Stimulated activated CD4-positive, alpha-beta T cell treated with anti-CD3 and anti-CD28 coated beads, Interleukin-1b, Interleukin-23, amount 100 ng/mL, for 4 hours (primary cell): ENCODE measurements at regions not wholly inside any gene's neighbourhood (a gene's known extent, or its start where the extent isn't known, plus 50 kb on each side); places are given as distances from the start of the nearest gene placed in this dataset.
"Not testable (repeated sequence)": the region's sequence is repeated elsewhere in the genome, so short reads cannot be mapped to it uniquely, and the experiment has no call there.

Experiments
- DNase-seq, 2 donors: peaks; one replicate each; pipeline ENCODE4 v3.0.0-alpha.2; 2020; ENCODE audit warnings: low read depth in 2 of 2

GRCh38 chr22:48778308-48779195 lies 1049.1 kb downstream of the BRD1 start:
- DNase-seq, result no peak

DNA sequence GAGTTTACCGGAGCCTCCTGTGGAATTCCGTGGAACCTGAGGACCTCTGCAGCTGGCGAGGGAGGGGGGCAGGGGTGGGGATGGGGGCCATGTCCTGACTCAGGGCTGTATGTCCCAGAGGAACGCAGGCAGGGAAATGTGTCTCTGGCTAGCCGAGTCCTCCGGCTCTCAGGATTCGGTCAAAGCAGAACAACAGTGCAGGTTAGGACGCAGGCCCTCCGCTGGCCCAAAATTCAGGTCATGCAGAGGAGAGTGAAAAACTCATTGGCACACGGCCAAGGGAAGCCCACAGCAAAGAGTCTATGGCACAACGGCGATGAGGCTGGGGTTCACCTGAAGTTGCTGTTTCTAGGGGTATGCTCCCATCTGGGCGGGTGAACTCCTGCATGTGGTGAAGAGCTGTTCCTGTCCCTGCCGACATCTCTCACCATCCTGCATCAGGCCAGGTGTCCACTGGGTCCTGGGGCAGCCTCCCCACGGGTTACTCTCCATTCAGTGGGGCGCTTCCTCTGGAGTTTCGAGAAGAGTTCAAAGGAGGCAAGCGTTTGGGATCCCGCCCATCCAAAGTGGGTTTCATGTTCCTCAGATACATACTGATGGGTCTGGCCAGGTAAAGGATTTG lies 1055.3 kb downstream of the BRD1 start:
- no peak for DNase-seq

DNA sequence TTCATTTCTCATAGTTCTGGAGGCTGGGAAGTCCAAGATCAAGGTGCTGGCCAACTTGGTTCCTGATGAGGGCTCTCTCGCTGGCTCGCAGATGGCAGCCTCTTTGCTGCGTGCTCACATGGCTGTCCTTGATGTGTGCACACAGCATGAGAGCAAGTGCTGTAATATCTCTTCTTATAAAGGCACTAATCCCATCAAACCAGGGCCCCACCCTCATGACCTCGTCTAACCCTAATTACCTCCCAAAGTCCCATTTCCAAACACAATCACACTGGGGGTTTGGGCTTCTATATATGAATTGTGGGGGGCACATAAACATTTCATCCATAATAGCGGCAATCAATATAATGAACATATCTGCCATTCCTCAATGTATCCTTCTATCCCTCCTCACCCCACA lies 1062.1 kb downstream of the BRD1 start:
- DNase-seq, result no peak

GRCh38 chr22:48761546-48761945 lies 1066.1 kb downstream of the BRD1 start:
- no peak for DNase-seq

GRCh38 chr22:48760481-48761390 lies 1066.9 kb downstream of the BRD1 start:
- no peak for DNase-seq

DNA sequence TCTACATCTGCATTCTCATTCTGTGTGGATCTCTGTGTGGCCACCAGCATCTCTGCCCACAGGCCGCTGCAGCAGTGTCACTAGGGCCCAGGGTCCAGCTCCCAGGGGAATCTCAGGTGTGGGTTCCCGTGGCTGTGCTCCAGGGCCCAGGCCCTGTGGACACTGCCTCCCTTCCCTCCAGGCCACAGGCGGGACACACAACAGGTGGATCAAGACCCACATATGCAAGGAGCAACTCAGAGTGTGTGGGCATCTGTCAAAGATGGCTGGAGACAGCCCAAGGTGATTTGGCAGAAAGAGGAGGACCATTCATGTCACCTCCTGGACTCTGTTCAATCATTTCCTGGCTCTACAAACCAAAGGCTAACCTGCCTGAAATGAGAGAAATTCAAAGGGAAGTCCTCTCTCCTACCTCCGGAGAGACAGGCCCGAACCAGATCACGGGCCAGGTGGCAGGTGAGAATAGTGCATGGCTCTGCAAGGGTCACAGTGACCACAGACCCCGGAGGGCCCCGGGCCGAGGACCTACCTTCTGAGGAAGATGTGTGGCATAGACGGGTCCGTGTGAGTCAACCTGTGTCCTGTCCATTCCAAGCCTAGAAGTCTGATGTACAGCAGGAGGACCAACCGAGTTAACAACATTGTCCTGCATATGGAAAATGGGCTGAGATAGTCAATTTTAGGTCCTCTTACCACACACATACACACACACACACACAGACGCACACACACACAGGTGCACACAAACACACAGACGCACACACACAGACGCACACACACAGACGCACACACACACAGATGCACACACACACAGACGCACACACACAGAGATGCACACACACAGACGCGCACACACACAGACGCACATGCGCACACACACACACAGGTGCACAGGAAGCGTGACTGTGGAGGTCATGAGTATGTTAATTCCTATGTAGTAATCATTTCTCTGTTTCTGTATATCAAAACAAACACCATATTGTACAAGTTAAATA lies 1068.5 kb downstream of the BRD1 start:
- no peak for DNase-seq

GRCh38 chr22:48757985-48758561 lies 1069.6 kb downstream of the BRD1 start:
- DNase-seq, result no peak

- no peak for DNase-seq
These were observed 1070.1 kb downstream of the BRD1 start for GRCh38 chr22:48757581-48757980.

DNA sequence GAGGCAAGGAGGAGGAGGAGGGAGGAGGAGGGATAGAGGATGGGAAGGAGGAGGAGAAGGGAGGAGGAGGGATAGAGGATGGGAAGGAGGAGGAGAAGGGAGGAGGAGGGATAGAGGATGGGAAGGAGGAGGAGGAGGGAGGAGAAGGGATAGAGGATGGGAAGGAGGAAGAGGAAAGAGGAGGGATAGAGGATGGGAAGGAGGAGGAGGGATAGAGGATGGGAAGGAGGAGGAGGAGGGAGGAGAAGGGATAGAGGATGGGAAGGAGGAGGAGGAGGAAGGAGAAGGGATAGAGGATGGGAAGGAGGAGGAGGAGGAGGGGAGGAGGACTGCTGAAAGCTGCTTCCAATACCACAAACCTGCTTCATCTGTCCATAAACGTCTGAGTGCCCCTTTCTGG lies 1070.5 kb downstream of the BRD1 start:
- not testable (repeated sequence) for DNase-seq

DNA sequence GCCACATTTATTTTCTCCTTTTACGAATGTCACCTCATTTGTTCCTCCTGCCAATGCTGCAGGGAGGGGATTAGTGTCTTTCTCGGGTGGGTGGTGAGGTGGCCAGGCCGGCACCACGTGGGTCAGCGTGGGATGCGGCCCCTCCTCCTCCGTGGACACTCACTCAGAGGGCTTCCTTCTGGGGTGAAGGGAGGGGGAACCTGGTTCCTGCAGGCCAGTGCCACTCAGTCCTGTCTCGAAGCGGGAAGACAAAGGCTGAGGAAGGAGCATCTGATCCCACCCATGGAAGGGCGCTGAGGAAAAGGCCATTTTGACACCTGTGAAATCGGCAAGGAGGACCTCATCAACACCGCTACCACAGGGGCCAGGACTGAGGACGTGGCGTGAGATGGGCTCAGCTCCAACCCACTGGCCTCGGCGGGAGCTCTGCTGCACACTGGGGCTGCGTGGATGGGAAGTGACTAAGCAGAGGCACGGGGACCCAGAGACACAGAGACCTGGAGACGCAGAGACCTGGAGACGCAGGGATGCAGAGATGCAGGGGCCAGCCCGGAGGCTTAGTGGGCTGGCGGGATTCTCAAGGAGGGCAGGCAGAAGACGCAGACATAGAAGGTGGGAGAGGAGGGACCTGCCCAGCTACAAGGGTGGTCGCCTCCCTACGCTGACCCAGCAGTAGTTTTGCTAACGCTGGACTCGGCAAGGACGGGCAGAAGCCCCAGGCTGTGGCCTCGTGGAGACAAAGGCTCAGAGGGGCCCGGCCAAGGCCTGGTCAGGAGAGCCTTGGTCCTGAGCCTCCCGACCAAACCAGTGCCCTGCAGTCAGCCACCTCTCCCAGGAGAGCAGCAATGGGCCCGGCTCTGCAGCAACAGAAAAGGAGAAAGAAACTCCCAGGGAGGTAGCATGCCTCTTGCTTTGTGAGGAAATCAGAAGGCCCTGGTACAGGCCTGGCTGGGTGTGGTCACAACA lies 1071.2 kb downstream of the BRD1 start:
- DNase-seq, result no peak

GRCh38 chr22:48755059-48755949 lies 1072.4 kb downstream of the BRD1 start:
- no peak for DNase-seq

DNA sequence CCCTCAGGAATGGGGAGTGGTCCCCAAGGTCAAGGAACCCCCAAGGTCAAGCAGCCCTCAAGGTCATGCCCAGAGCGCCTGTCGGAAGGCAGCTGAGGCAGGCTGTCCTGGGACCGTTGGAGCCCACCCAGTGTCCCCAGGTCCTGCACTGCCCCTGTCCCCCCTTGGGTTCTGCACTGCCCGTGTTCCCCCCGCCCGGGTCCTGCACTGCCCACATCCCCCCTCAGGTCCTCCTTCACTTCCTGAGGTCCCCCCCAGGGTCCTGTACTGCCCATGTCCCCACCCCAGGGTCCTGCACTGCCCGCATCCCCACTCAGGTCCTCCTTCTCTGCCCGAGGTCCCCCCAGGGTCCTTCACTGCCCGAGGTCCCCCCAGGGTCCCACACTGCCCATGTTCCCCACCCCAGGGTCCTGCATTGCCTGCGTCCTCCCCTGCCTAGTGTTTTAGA lies 1073.0 kb downstream of the BRD1 start:
- DNase-seq, result no peak

GRCh38 chr22:48753752-48754517 lies 1073.7 kb downstream of the BRD1 start:
- no peak for DNase-seq

DNA sequence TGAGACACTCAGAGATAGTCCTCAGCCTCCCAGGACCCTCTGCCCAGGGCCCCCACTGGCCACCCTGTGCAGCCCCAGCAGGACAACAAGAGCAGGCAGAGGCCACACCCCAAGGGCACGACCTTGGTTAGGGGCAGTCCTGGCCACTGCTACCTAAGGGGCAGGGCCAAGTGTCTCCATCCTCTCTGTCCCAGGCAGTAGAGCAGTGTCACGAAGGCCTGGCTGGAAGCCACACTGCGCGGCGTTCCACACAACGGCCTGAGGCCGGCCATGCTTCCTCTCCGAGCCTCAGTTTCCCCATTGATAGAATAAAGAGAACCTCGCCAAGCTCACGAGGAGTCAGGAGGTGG lies 1074.3 kb downstream of the BRD1 start:
- DNase-seq, result no peak

DNA sequence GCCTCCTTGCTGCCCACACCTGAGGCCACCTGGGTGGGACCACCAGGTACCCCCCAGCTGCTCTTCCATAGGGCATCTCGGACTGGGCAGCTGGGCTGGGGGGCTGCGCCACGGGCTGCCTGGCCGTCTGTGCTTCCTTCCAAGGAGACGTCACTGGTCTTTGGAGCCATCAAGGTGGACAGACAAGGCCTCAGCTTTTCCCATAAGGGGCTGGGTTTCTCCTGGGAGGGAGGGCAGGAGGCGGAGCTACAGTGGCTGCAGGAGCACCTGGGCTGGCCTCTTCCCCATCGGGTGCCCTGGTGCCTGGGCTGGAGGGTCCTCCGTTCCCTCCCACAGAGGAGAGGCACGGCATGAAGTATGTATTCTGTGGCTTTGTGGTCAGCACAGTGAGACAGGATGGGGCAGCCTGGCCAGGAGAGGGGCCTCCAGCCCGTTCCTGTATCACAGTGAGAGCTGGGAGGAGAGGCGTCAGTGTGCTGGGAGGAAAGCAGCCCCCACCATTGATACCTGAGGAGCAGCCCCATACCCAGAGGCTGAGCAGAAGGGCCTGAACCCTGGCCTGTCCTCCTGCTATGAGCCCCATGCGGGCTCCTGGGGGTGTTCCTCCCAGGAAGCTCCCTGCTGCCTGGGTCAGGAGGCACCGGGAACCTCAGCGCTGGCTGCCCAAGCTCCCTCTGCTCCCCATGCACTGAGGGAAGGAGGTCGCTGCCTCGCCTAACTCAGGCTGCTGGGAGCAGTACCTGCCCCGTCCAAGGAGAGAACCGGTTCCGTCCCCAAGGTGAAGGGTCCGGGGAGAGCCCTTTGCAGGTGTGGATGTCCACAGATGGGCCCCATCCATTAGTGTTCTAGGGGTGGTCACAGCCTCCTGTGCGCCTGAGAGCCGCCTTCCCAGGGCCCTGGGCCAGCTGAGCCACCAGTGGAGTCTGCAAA lies 1075.0 kb downstream of the BRD1 start:
- no peak for DNase-seq
